Astrocyte (in vitro differentiated cells and primary cell): ENCODE measurements at regions not wholly inside any gene's neighbourhood (a gene's known extent, or its start where the extent isn't known, plus 50 kb on each side); places are given as distances from the start of the nearest gene placed in this dataset.

ENCODE experiments used
- DNase-seq: peaks from one replicate; pipeline ENCODE4 v3.0.0-alpha.2; 2010; ENCODE audit warnings: low read depth
- FAIRE-seq: peaks from 2 replicates; lab custom pipeline; 2011; peaks lifted over from hg19 to GRCh38; lab: Jason Lieb, UNC
- H2AFZ ChIP-seq: 2 replicates; pipeline ENCODE4 v1.6.0; 2012; ENCODE audit warnings: low read depth, low read length, inconsistent platforms
- H3K27ac ChIP-seq: 2 replicates; pipeline ENCODE4 v1.5.1; 2011; ENCODE audit warnings: low read depth, low read length, inconsistent platforms
- H3K27me3 ChIP-seq: 2 replicates; pipeline ENCODE4 v1.6.0; 2011; ENCODE audit warnings: low read length, inconsistent platforms; ENCODE audit not compliant: insufficient read depth
- H3K36me3 ChIP-seq: 2 replicates; pipeline ENCODE4 v1.5.1; 2011; ENCODE audit warnings: low read length, inconsistent platforms; ENCODE audit not compliant: insufficient read depth
- H3K4me1 ChIP-seq: 2 replicates; pipeline ENCODE4 v1.5.1; 2011; ENCODE audit warnings: low read length, inconsistent platforms; ENCODE audit not compliant: insufficient read depth
- H3K4me2 ChIP-seq: 2 replicates; pipeline ENCODE4 v1.6.0; 2012; ENCODE audit warnings: low read length, inconsistent platforms
- H3K4me3 ChIP-seq: 2 replicates; pipeline ENCODE4 v1.5.1; 2011; ENCODE audit warnings: low read depth, mild to moderate bottlenecking, low read length, inconsistent platforms; ENCODE audit not compliant: insufficient read depth
- H3K79me2 ChIP-seq: 2 replicates; pipeline ENCODE4 v1.6.0; 2012; ENCODE audit warnings: mild to moderate bottlenecking, low read length, inconsistent platforms; ENCODE audit not compliant: insufficient read depth
- H3K9ac ChIP-seq: 2 replicates; pipeline ENCODE4 v1.6.0; 2012; ENCODE audit warnings: mild to moderate bottlenecking, low read length, inconsistent platforms
- H3K9me3 ChIP-seq: 2 replicates; pipeline ENCODE4 v1.5.1; 2012; ENCODE audit warnings: low read depth, mild to moderate bottlenecking, low read length, inconsistent platforms; ENCODE audit not compliant: insufficient read depth
- H4K20me1 ChIP-seq: 2 replicates; pipeline ENCODE4 v1.6.0; 2012; ENCODE audit warnings: low read length, inconsistent platforms; ENCODE audit not compliant: insufficient read depth
- H3K27ac Mint-ChIP-seq: one replicate; pipeline ENCODE4 v1.8.0; 2021; ENCODE audit warnings: mild to moderate bottlenecking, mixed read lengths; ENCODE audit not compliant: unreplicated experiment
- H3K27me3 Mint-ChIP-seq: one replicate; pipeline ENCODE4 v1.8.0; 2021; ENCODE audit warnings: low read depth, mixed read lengths; ENCODE audit not compliant: unreplicated experiment
- H3K36me3 Mint-ChIP-seq: one replicate; pipeline ENCODE4 v1.8.0; 2021; ENCODE audit warnings: low read depth, mixed read lengths; ENCODE audit not compliant: unreplicated experiment
- H3K4me1 Mint-ChIP-seq: one replicate; pipeline ENCODE4 v1.8.0; 2021; ENCODE audit warnings: low read depth, mixed read lengths; ENCODE audit not compliant: unreplicated experiment
- H3K4me3 Mint-ChIP-seq: one replicate; pipeline ENCODE4 v1.8.0; 2021; ENCODE audit warnings: mild to moderate bottlenecking, moderate library complexity, mixed read lengths; ENCODE audit not compliant: unreplicated experiment
- H3K9me3 Mint-ChIP-seq: one replicate; pipeline ENCODE4 v1.8.0; 2021; ENCODE audit warnings: mild to moderate bottlenecking, mixed read lengths; ENCODE audit not compliant: unreplicated experiment
- EZH2 ChIP-seq: IDR thresholded peaks from 2 replicates; pipeline ENCODE4 v1.6.1; 2012; ENCODE audit warnings: mild to moderate bottlenecking, low read length, inconsistent platforms; ENCODE audit not compliant: insufficient read depth
- TF ChIP-seq, protein P1 (sequence below): IDR thresholded peaks from 2 replicates; pipeline ENCODE4 v1.5.1; 2011; ENCODE audit warnings: low read depth, mild to moderate bottlenecking, inconsistent platforms, low read length, moderate library complexity; ENCODE audit not compliant: insufficient read depth

DNA sequence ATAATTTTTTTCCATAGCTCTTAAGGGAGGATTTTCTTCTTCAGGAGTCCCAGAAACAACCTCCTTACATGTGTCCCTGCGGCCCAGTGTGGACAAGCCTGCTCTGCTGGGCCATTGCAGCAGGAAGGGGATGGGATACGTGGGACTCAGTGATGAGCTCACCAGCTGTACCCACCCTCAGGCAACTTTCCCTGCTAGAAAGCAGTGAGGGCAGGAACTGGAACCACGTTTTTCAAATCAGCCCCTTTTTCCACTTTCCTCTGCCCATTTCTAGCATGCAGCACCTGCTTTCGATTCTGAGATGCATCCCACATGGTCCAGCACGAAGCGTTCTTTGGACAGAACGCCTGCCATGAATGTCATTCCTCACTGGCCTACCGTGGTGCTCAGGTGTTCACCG, 232.7 kb downstream of the KLF6 start:
- TF ChIP-seq, protein P1, sequence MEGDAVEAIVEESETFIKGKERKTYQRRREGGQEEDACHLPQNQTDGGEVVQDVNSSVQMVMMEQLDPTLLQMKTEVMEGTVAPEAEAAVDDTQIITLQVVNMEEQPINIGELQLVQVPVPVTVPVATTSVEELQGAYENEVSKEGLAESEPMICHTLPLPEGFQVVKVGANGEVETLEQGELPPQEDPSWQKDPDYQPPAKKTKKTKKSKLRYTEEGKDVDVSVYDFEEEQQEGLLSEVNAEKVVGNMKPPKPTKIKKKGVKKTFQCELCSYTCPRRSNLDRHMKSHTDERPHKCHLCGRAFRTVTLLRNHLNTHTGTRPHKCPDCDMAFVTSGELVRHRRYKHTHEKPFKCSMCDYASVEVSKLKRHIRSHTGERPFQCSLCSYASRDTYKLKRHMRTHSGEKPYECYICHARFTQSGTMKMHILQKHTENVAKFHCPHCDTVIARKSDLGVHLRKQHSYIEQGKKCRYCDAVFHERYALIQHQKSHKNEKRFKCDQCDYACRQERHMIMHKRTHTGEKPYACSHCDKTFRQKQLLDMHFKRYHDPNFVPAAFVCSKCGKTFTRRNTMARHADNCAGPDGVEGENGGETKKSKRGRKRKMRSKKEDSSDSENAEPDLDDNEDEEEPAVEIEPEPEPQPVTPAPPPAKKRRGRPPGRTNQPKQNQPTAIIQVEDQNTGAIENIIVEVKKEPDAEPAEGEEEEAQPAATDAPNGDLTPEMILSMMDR, result no peak
- no peak for TF ChIP-seq EZH2
- Histone ChIP-seq H4K20me1 (no peaks in the 10 kb centered on the region), H3K9me3 (no peaks in the 10 kb centered on the region), H3K4me2 (no peak overlapping the region), H3K27me3 (no peaks in the 10 kb centered on the region), H3K4me3 (no peak overlapping the region), H3K9ac (no peak overlapping the region), H3K4me1 (peaks cover 9% of the 10 kb centered on the region), H3K36me3 (no peaks in the 10 kb centered on the region), H2AFZ (no peak overlapping the region), H3K79me2 (no peaks in the 10 kb centered on the region), H3K27ac (no peak overlapping the region)
- Mint-ChIP-seq H3K4me3 (no peak overlapping the region), H3K36me3 (no peaks in the 10 kb centered on the region), H3K9me3 (peaks cover 7% of the 10 kb centered on the region), H3K27ac (peak overlapping the region; percentile 12), H3K4me1 (peaks cover 5% of the 10 kb centered on the region), H3K27me3 (no peaks in the 10 kb centered on the region)
- FAIRE-seq (no peak), DNase-seq (no peak)

DNA sequence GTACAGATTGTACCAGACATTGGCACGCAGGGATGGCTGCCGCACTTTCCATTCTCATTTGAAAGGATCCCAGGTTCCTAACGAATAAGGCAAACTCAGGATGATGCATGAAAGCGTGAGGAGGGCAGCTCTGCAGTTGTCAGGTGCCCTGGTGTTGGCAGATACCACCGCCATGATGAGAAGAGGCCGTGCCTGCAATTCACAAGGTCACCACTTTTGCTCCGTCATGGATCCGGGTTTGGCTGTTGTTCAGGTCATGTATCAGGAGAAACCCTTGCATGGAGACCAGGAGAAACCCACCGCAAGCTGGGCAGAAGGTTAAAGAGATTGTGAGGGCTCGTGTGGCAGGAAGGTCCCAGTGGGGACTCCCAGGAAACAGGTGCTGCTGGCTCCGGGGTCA, 233.2 kb downstream of the KLF6 start:
- no peaks in the 10 kb centered on the region for H3K36me3 Mint-ChIP-seq
- H3K36me3 ChIP-seq, result no peaks in the 10 kb centered on the region
- no peak for DNase-seq
- no peak overlapping the region for H3K9ac ChIP-seq
- no peak overlapping the region for H3K4me3 Mint-ChIP-seq
- no peak overlapping the region for H3K4me3 ChIP-seq
- no peak overlapping the region for H3K4me2 ChIP-seq
- peak overlapping the region; percentile 26 for H2AFZ ChIP-seq
- H3K79me2 ChIP-seq, result no peaks in the 10 kb centered on the region
- H3K4me1 Mint-ChIP-seq, result peaks cover 5% of the 10 kb centered on the region
- no peaks in the 10 kb centered on the region for H3K27me3 ChIP-seq
- H3K27ac ChIP-seq, result no peak overlapping the region
- TF ChIP-seq, protein P1, result no peak
- no peak for TF ChIP-seq EZH2
- H4K20me1 ChIP-seq, result no peaks in the 10 kb centered on the region
- no peaks in the 10 kb centered on the region for H3K27me3 Mint-ChIP-seq
- no peak overlapping the region for H3K27ac Mint-ChIP-seq
- H3K9me3 Mint-ChIP-seq, result peaks cover 7% of the 10 kb centered on the region
- peaks cover 9% of the 10 kb centered on the region for H3K4me1 ChIP-seq
- no peak for FAIRE-seq
- H3K9me3 ChIP-seq, result no peaks in the 10 kb centered on the region

DNA sequence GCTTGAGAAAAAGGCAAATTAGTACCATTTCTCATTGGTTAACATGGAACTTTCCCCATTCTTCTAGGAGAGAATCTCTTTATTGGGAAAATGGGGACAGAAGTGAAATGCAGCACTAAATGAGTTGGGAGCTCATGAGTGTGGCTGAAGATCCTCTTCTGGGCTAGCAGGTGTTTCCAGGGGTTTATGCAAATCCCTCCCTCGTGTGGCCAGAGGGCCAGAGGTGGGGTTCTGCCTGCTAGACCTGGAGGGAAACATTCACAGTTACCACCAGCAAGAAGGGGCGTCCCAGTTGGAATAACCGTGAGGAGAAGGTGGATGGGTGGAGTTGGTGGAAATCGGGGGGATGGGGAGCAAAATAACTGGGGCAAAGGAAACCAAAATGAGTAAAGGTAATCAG, 235.9 kb downstream of the KLF6 start:
- Histone ChIP-seq H3K4me2 (peak overlapping the region; percentile 24), H3K4me3 (no peak overlapping the region), H3K79me2 (no peaks in the 10 kb centered on the region), H3K27ac (no peak overlapping the region), H4K20me1 (no peaks in the 10 kb centered on the region), H3K27me3 (no peaks in the 10 kb centered on the region), H3K9me3 (no peaks in the 10 kb centered on the region), H3K9ac (no peak overlapping the region), H3K4me1 (peaks cover 9% of the 10 kb centered on the region), H3K36me3 (no peaks in the 10 kb centered on the region), H2AFZ (no peak overlapping the region)
- no peaks in the 10 kb centered on the region for H3K27me3 Mint-ChIP-seq
- peaks cover 7% of the 10 kb centered on the region for H3K9me3 Mint-ChIP-seq
- DNase-seq (no peak), FAIRE-seq (no peak)
- no peak overlapping the region for H3K27ac Mint-ChIP-seq
- H3K36me3 Mint-ChIP-seq, result peaks cover 2% of the 10 kb centered on the region
- peaks cover 3% of the 10 kb centered on the region for H3K4me1 Mint-ChIP-seq
- TF ChIP-seq, protein P1, result no peak
- TF ChIP-seq EZH2, result no peak
- H3K4me3 Mint-ChIP-seq, result no peak overlapping the region
